ENCODE measurements at regions not wholly inside any gene's neighbourhood (a gene's known extent, or its start where the extent isn't known, plus 50 kb on each side); places are given as distances from the start of the nearest gene placed in this dataset.

GRCh38 chr4:31236020-31236638, 516.0 kb downstream of the PCDH7 start:
- no peak for TF ChIP-seq PPARA (CRISPR knock-in tag; IDR thresholded peaks at IDR 0.05; ENCODE audit: borderline replicate concordance)
- no peak for TF ChIP-seq TOX (CRISPR knock-in tag; IDR thresholded peaks at IDR 0.05; ENCODE audit: borderline replicate concordance)
- TF ChIP-seq ZNF8 (CRISPR knock-in tag; IDR thresholded peaks at IDR 0.05) = no peak

All from SK-N-SH treated with all-trans-retinoic acid at 6 μM for 48 hours (cell line).